Heart left ventricle (tissue), 16 donors: ENCODE measurements at regions not wholly inside any gene's neighbourhood (a gene's known extent, or its start where the extent isn't known, plus 50 kb on each side); places are given as distances from the start of the nearest gene placed in this dataset.
A peak's percentile ranks its signal among the peaks of the same experiment; 100 is the strongest.

Source experiments
- ATAC-seq, 4 donors: fragments of 200-7000 bp; cut with Tn5 transposase; one replicate each; pipeline ENCODE4 v1.9.1; 2020 to 2022; ENCODE audit warnings: moderate library complexity in 4 of 4, mild to moderate bottlenecking in 3 of 4, moderate number of reproducible peaks in 1 of 4
- DNase-seq, 5 donors: peaks; one replicate each; pipeline ENCODE4 v3.0.0-alpha.2; 2020
- H3K27ac ChIP-seq, 12 donors: fragments of 200-600 bp; sonication (generic) in 4 of 12; one replicate each; pipeline versions ENCODE4 v1.5.0 to v1.8.0; 2016 to 2022; ENCODE audit warnings: mild to moderate bottlenecking in 2 of 12
- H3K27me3 ChIP-seq, 9 donors: fragments of 200-600 bp; sonication (generic) in 2 of 9; one replicate each; pipeline versions ENCODE4 v1.5.1 to v1.8.0; 2016 to 2022; ENCODE audit warnings: mild to moderate bottlenecking in 3 of 9
- H3K36me3 ChIP-seq, 9 donors: fragments of 200-600 bp; sonication (generic) in 2 of 9; one replicate each; pipeline versions ENCODE4 v1.5.0 to v1.8.0; 2018 to 2022; ENCODE audit warnings: mild to moderate bottlenecking in 2 of 9
- H3K4me1 ChIP-seq, 12 donors: fragments of 200-600 bp; sonication (generic) in 4 of 12; one replicate each; pipeline versions ENCODE4 v1.5.0 to v1.8.0; 2016 to 2022; ENCODE audit warnings: mild to moderate bottlenecking in 3 of 12
- H3K4me3 ChIP-seq, 12 donors: fragments of 200-600 bp; sonication (generic) in 4 of 12; one replicate each; pipeline versions ENCODE4 v1.5.0 to v1.8.0; 2017 to 2022; ENCODE audit warnings: mild to moderate bottlenecking in 9 of 12, moderate library complexity in 4 of 12
- H3K9me3 ChIP-seq, 12 donors: fragments of 200-600 bp; sonication (generic) in 4 of 12; one replicate each; pipeline versions ENCODE4 v1.5.0 to v1.8.0; 2016 to 2022; ENCODE audit warnings: mild to moderate bottlenecking in 1 of 12
- POLR2A ChIP-seq, 2 donors: fragments of 450-650 bp; IDR thresholded peaks; one replicate each; pipeline ENCODE4 v1.6.1; 2017; ENCODE audit warnings: antibody characterized with exemption in 2 of 2, mild to moderate bottlenecking in 2 of 2, moderate library complexity in 2 of 2
- WGBS, 4 donors: extraction: QIAGEN DNeasy Blood & Tissue Kit in 2 of 4; methylation state at CpG; one replicate each; pipeline versions ENCODE4 v1.1.5 to v1.1.7; 2013 to 2018; 5-methylcytosine and 5-hydroxymethylcytosine counted together
- intact Hi-C, 10 donors: fragments of 100-400 bp; cut with DNase I; formaldehyde crosslinking; loops; one replicate each; pipeline versions ENCODE4 v1.11.1 to v1.14.2; 2022
- TF ChIP-seq, protein P1 (sequence below), 12 donors: fragments of 200-600 bp; sonication (generic) in 4 of 12; IDR thresholded peaks; one replicate each; pipeline versions ENCODE4 v1.5.0 to v1.8.0; 2018 to 2022; ENCODE audit warnings: antibody characterized with exemption in 12 of 12, mild to moderate bottlenecking in 5 of 12
- donor health status: ischemic (EF 13 %, LVEDD 7.1; RV severe dilation, severe dysfunction).
- donor health status: healthy with polysubstance abuse.
- donor health status: DM: no; HTN: yes; CAD: no.
- donor health status: DM: no; HTN: no; CAD: no.
- donor health status: ischemic (EF 25% LVEDD 6.9; RV normal size, moderate dysfunction).
- donor health status: ischemic (EF 25% LVEDD 5.7; RV mildly dilated, moderate dysfunction).
- donor health status: healthy.
- donor health status: DM: yes; HTN: yes; CAD: no.
- donor health status: ischemic (EF 35%, LVEDD 5.7; RV mildly dilated, moderate dysfunction).
- donor health status: nonischemic (EF 11% LVEDD 7.7; RV severe dilation, severe dysfunction).
- donor health status: DM: yes; HTN: yes; CAD: no.
- donor health status: PGD.
- donor health status: ischemic (EF 29% LVEDD 5.4; RV normal size, mild dysfunction).
- donor health status: nonischemic (EF 23%, LVEDD 6.1; RV moderate dilation, normal function).

DNA sequence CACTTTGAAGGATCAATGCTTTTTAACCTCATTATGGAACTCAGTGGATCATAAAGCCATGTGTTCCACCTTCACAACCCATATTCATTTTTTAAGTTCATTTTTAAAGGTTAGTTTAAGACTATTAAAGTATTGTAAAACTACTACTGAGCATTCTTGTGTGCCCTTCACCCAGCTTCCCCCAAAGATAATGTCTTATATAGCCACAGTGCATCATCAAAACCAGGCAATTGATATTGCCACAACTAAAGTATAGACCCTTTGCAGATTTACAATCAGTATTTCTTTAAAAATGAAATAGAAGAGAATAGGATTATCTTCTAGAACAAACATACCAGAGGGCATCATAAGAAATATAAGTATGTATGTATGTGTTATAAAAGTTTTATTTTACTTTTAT is 597.1 kb downstream of the CCSER2 start:
- Histone ChIP-seq H3K27me3 (no peaks in the 10 kb centered on the region), H3K36me3 (no peaks in the 10 kb centered on the region), H3K9me3 (peaks cover 0 to 3% (median 0%) of the 10 kb centered on the region in 12 donors), H3K4me3 (no peak overlapping the region), H3K27ac (no peak overlapping the region), H3K4me1 (no peaks in the 10 kb centered on the region)
- no peak for TF ChIP-seq POLR2A (IDR thresholded peaks at IDR 0.05)
- TF ChIP-seq, protein P1, sequence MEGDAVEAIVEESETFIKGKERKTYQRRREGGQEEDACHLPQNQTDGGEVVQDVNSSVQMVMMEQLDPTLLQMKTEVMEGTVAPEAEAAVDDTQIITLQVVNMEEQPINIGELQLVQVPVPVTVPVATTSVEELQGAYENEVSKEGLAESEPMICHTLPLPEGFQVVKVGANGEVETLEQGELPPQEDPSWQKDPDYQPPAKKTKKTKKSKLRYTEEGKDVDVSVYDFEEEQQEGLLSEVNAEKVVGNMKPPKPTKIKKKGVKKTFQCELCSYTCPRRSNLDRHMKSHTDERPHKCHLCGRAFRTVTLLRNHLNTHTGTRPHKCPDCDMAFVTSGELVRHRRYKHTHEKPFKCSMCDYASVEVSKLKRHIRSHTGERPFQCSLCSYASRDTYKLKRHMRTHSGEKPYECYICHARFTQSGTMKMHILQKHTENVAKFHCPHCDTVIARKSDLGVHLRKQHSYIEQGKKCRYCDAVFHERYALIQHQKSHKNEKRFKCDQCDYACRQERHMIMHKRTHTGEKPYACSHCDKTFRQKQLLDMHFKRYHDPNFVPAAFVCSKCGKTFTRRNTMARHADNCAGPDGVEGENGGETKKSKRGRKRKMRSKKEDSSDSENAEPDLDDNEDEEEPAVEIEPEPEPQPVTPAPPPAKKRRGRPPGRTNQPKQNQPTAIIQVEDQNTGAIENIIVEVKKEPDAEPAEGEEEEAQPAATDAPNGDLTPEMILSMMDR (IDR thresholded peaks at IDR 0.05) = no peak
- intact Hi-C loops = loop anchor here in 4 of 10 donors (5.0 to 10.0 kb wide), 3 partner anchors 587 to 1452 kb away; no protein-coding TSS in a partner anchor
- DNase-seq (no peak), ATAC-seq (no peak)

DNA sequence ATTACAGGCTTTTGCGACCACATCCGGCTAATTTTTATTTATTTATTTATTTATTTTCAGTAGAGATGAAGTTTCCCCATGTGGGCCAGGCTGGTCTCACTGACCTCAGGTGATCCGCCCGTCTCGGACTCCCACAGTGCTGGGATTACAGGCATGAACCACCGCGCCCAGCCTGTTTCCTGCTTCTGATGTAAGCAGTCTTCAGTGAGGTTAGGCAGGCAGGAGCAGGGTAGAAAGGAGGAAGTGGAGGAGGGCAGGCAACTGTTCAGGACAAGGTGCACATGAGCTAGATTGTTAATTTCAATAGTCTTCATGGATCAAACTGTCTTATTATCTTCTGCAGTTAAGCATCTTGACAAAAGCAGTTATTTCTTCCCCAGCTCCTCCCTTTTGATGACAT is 605.0 kb downstream of the CCSER2 start:
- DNase-seq = no peak
- WGBS, 4 donors = 65 to 87% (median 76%) methylated on average over 7 of the region's 7 CpGs
- no peak overlapping the region for H3K27ac ChIP-seq
- H3K9me3 ChIP-seq = no peaks in the 10 kb centered on the region
- H3K36me3 ChIP-seq = no peaks in the 10 kb centered on the region
- intact Hi-C loops = loop anchor here in 1 of 10 donors (10.0 kb wide), 1 partner anchor 1441 kb away; no protein-coding TSS in a partner anchor
- TF ChIP-seq, protein P1 (IDR thresholded peaks at IDR 0.05) = no peak
- TF ChIP-seq POLR2A (IDR thresholded peaks at IDR 0.05) = no peak
- no peak for ATAC-seq
- no peaks in the 10 kb centered on the region for H3K27me3 ChIP-seq
- no peak overlapping the region for H3K4me3 ChIP-seq
- peaks cover 0 to 2% (median 0%) of the 10 kb centered on the region in 12 donors for H3K4me1 ChIP-seq

DNA sequence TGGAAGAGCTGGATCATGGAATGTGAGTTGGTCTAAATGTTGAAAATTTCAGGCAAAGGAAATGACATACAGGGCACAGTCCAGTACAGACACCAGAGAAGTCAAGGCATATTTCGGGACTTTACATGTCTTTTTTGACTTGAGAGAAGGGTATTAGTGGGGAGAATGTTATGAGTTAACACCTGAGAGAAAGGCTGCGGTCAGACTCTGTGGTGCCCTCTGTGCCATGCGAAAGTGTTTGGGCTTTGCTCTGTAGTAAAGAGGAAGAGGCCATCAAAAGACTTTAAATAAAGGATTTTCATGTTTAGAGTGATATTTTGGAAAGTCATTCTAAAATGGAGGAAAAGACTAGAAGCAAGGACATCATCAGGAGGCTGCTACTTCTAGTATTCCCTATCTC is 607.4 kb downstream of the CCSER2 start:
- no peak overlapping the region for H3K27ac ChIP-seq
- WGBS, 4 donors = 91 to 95% (median 92%) methylated on average over 3 of the region's 3 CpGs
- no peaks in the 10 kb centered on the region for H3K27me3 ChIP-seq
- intact Hi-C loops = loop anchor here in 1 of 10 donors (10.0 kb wide), 1 partner anchor 1439 kb away; no protein-coding TSS in a partner anchor
- no peak overlapping the region for H3K4me3 ChIP-seq
- TF ChIP-seq POLR2A (IDR thresholded peaks at IDR 0.05) = no peak
- TF ChIP-seq, protein P1 (IDR thresholded peaks at IDR 0.05) = no peak
- DNase-seq (no peak), ATAC-seq (no peak)
- H3K36me3 ChIP-seq = no peaks in the 10 kb centered on the region
- H3K4me1 ChIP-seq = peaks cover 0 to 10% (median 0%) of the 10 kb centered on the region in 12 donors
- no peaks in the 10 kb centered on the region for H3K9me3 ChIP-seq

GRCh38 chr10:84938117-84938905 is 609.9 kb downstream of the CCSER2 start:
- H3K4me1 ChIP-seq = peaks cover 0 to 10% (median 0%) of the 10 kb centered on the region in 12 donors
- intact Hi-C loops = loop anchor here in 1 of 10 donors (10.0 kb wide), 1 partner anchor 1436 kb away; no protein-coding TSS in a partner anchor
- H3K27ac ChIP-seq = no peak overlapping the region
- H3K27me3 ChIP-seq = no peaks in the 10 kb centered on the region
- H3K4me3 ChIP-seq = no peak overlapping the region
- no peaks in the 10 kb centered on the region for H3K36me3 ChIP-seq
- peak in 1 of 5 donors; percentile 34 for DNase-seq
- peak; percentile 52 to 83 (median 74) for ATAC-seq
- 32 to 55% (median 39%) methylated on average over 4 of the region's 4 CpGs for WGBS, 4 donors
- TF ChIP-seq POLR2A (IDR thresholded peaks at IDR 0.05) = no peak
- TF ChIP-seq, protein P1 (IDR thresholded peaks at IDR 0.05) = no peak
- no peaks in the 10 kb centered on the region for H3K9me3 ChIP-seq
